Gastroesophageal sphincter (tissue), 3 donors: ENCODE measurements at regions not wholly inside any gene's neighbourhood (a gene's known extent, or its start where the extent isn't known, plus 50 kb on each side); places are given as distances from the start of the nearest gene placed in this dataset.

Experiments used
- POLR2A ChIP-seq, 2 donors: fragments of 450-650 bp; IDR thresholded peaks; one replicate each; pipeline ENCODE4 v1.6.1; 2017; ENCODE audit warnings: antibody characterized with exemption in 2 of 2, mild to moderate bottlenecking in 2 of 2, moderate library complexity in 1 of 2
- TF ChIP-seq, protein P1 (sequence below), 4 experiments: fragments of 200-600 bp in 2 of 4; fragments of 450-650 bp in 2 of 4; sonication (generic) in 1 of 4; IDR thresholded peaks; one replicate each; pipeline ENCODE4 v1.5.1; 2017 to 2019; ENCODE audit warnings: antibody characterized with exemption in 4 of 4, mild to moderate bottlenecking in 2 of 4, moderate library complexity in 2 of 4

DNA sequence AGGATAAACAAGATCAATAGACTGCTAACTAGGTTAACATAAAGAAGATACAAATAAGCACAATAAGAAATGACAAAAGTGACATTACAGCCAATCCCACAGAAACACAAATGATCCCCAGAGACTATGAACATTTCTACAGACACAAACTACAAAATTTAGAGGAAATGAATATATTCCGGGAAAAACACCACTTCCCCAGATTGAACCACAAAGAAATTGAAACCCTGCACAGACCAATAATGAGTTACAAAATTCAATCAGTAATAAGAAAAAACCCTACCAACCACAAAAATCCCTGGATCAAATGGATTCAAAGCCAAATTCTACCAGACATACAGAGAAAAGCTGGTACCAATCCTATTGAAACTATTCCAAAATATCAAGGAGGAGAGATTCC, 232.4 kb upstream of the RBMS1 start:
- TF ChIP-seq, protein P1, sequence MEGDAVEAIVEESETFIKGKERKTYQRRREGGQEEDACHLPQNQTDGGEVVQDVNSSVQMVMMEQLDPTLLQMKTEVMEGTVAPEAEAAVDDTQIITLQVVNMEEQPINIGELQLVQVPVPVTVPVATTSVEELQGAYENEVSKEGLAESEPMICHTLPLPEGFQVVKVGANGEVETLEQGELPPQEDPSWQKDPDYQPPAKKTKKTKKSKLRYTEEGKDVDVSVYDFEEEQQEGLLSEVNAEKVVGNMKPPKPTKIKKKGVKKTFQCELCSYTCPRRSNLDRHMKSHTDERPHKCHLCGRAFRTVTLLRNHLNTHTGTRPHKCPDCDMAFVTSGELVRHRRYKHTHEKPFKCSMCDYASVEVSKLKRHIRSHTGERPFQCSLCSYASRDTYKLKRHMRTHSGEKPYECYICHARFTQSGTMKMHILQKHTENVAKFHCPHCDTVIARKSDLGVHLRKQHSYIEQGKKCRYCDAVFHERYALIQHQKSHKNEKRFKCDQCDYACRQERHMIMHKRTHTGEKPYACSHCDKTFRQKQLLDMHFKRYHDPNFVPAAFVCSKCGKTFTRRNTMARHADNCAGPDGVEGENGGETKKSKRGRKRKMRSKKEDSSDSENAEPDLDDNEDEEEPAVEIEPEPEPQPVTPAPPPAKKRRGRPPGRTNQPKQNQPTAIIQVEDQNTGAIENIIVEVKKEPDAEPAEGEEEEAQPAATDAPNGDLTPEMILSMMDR (IDR thresholded peaks at IDR 0.05): no peak
- TF ChIP-seq POLR2A (IDR thresholded peaks at IDR 0.05): no peak
